GM23338 (cell line): ENCODE measurements at regions not wholly inside any gene's neighbourhood (a gene's known extent, or its start where the extent isn't known, plus 50 kb on each side); places are given as distances from the start of the nearest gene placed in this dataset.

ENCODE experiments used
- ATAC-seq: fragments of 200-7000 bp; cut with Tn5 transposase; 3 replicates; pipeline ENCODE4 v1.9.1; 2020
- DNase-seq: peaks from one replicate; pipeline ENCODE4 v3.0.0-alpha.2; 2015; ENCODE audit warnings: low spot score
- H2AFZ ChIP-seq: fragments of 200-600 bp; sonication (generic); 2 replicates; pipeline ENCODE4 v1.8.0; 2016; ENCODE audit warnings: antibody characterized with exemption, mild to moderate bottlenecking, moderate library complexity
- H3F3A ChIP-seq: fragments of 200-600 bp; sonication (generic); replicated peaks from 2 replicates; pipeline ENCODE4 v1.8.0; 2017; ENCODE audit warnings: antibody characterized with exemption, mixed run types, low read depth
- H3K27ac ChIP-seq: fragments of 200-600 bp; sonication (generic); 2 replicates; pipeline ENCODE4 v1.6.1; 2016; ENCODE audit warnings: low read depth
- H3K27me3 ChIP-seq: fragments of 200-600 bp; sonication (generic); 2 replicates; pipeline ENCODE4 v1.8.0; 2016; ENCODE audit warnings: mild to moderate bottlenecking, mixed run types, moderate library complexity; ENCODE audit not compliant: insufficient read depth
- H3K36me3 ChIP-seq: fragments of 200-600 bp; sonication (generic); 2 replicates; pipeline ENCODE4 v1.8.0; 2016; ENCODE audit warnings: mild to moderate bottlenecking; ENCODE audit not compliant: insufficient read depth
- H3K4me1 ChIP-seq: fragments of 200-600 bp; sonication (generic); 2 replicates; pipeline ENCODE4 v1.8.0; 2016; ENCODE audit warnings: mild to moderate bottlenecking, moderate library complexity; ENCODE audit not compliant: insufficient read depth
- H3K4me2 ChIP-seq: fragments of 200-600 bp; sonication (generic); 2 replicates; pipeline ENCODE4 v1.7.1; 2017; ENCODE audit warnings: mixed run types
- H3K4me3 ChIP-seq: fragments of 200-600 bp; sonication (generic); 2 replicates; pipeline ENCODE4 v1.6.1; 2016; ENCODE audit warnings: mixed run types
- H3K79me2 ChIP-seq: fragments of 200-600 bp; sonication (generic); replicated peaks from 2 replicates; pipeline ENCODE4 v1.8.0; 2017; ENCODE audit warnings: mild to moderate bottlenecking; ENCODE audit not compliant: insufficient read depth
- H3K9me2 ChIP-seq: fragments of 200-600 bp; sonication (generic); 2 replicates; pipeline ENCODE4 v1.8.0; 2017; ENCODE audit not compliant: insufficient read depth
- H4K20me1 ChIP-seq: fragments of 200-600 bp; sonication (generic); replicated peaks from 2 replicates; pipeline ENCODE4 v1.8.0; 2017; ENCODE audit warnings: mild to moderate bottlenecking; ENCODE audit not compliant: insufficient read depth
- H3K27ac Mint-ChIP-seq: 2 replicates; pipeline ENCODE4 v1.8.0; 2020; ENCODE audit warnings: inconsistent platforms, mild to moderate bottlenecking, moderate library complexity, mixed read lengths
- H3K27me3 Mint-ChIP-seq: 3 replicates; pipeline ENCODE4 v1.8.0; 2022; ENCODE audit warnings: low read depth, mild to moderate bottlenecking, moderate library complexity, mixed read lengths, inconsistent platforms; ENCODE audit not compliant: insufficient read depth, poor library complexity
- H3K36me3 Mint-ChIP-seq: 3 replicates; pipeline ENCODE4 v1.8.0; 2021; ENCODE audit warnings: low read depth, mild to moderate bottlenecking, inconsistent platforms, moderate library complexity, mixed read lengths
- H3K4me1 Mint-ChIP-seq: 3 replicates; pipeline ENCODE4 v1.8.0; 2020; ENCODE audit warnings: mild to moderate bottlenecking, inconsistent platforms, mixed read lengths
- H3K4me3 Mint-ChIP-seq: 3 replicates; pipeline ENCODE4 v1.8.0; 2021; ENCODE audit warnings: moderate library complexity, mild to moderate bottlenecking, inconsistent platforms, mixed read lengths
- H3K9me3 Mint-ChIP-seq: 3 replicates; pipeline ENCODE4 v1.8.0; 2020; ENCODE audit warnings: moderate library complexity, mild to moderate bottlenecking, inconsistent platforms, mixed read lengths
- CREB1 ChIP-seq: fragments of 250-450 bp; sonication (Bioruptor Pico); IDR thresholded peaks from 2 replicates; pipeline ENCODE4 v1.5.0; 2020; ENCODE audit warnings: low read depth, mild to moderate bottlenecking, moderate library complexity
- ETS1 ChIP-seq: IDR thresholded peaks from 2 replicates; pipeline ENCODE4 v1.6.1; 2016; ENCODE audit warnings: antibody characterized with exemption
- EZH2 ChIP-seq: fragments of 200-600 bp; sonication (generic); IDR thresholded peaks from one replicate; pipeline ENCODE4 v1.8.0; 2017; ENCODE audit warnings: antibody characterized with exemption, mild to moderate bottlenecking, low read depth; ENCODE audit not compliant: unreplicated experiment
- JUNB ChIP-seq: IDR thresholded peaks from one replicate; pipeline ENCODE4 v1.6.1; 2016; ENCODE audit warnings: antibody characterized with exemption; ENCODE audit not compliant: unreplicated experiment
- NANOG ChIP-seq: IDR thresholded peaks from 2 replicates; pipeline ENCODE4 v1.6.1; 2016; ENCODE audit warnings: antibody characterized with exemption, borderline replicate concordance
- REST ChIP-seq: IDR thresholded peaks from one replicate; pipeline ENCODE4 v1.6.1; 2018; ENCODE audit warnings: antibody characterized with exemption; ENCODE audit not compliant: unreplicated experiment
- STAT1 ChIP-seq: IDR thresholded peaks from one replicate; pipeline ENCODE4 v1.6.1; 2016; ENCODE audit warnings: antibody characterized with exemption; ENCODE audit not compliant: unreplicated experiment
- ZNF114 ChIP-seq: fragments of 250-450 bp; sonication (Bioruptor Pico); IDR thresholded peaks from 2 replicates; pipeline ENCODE4 v1.5.0; 2020; ENCODE audit warnings: mild to moderate bottlenecking, moderate library complexity
- ZNF462 ChIP-seq: fragments of 250-450 bp; sonication (Bioruptor Pico); IDR thresholded peaks from 2 replicates; pipeline ENCODE4 v1.5.0; 2020; ENCODE audit warnings: mild to moderate bottlenecking, moderate library complexity

- ATAC-seq, result no peak
- DNase-seq, result no peak
- H4K20me1 ChIP-seq, result no peaks in the 10 kb centered on the region
Measured at GRCh38 chr12:91383099-91383498, 200.5 kb upstream of the DCN start.

More at GRCh38 chr12:91383099-91383498, 200.5 kb upstream of the DCN start:
- H3K9me3 Mint-ChIP-seq, result no peaks in the 10 kb centered on the region
- H3K4me3 ChIP-seq, result no peak overlapping the region
- no peak overlapping the region for H2AFZ ChIP-seq
- no peak overlapping the region for H3K27ac Mint-ChIP-seq
- H3K4me2 ChIP-seq, result no peak overlapping the region
- no peaks in the 10 kb centered on the region for H3K36me3 ChIP-seq
- no peak overlapping the region for H3K4me3 Mint-ChIP-seq
- no peaks in the 10 kb centered on the region for H3K9me2 ChIP-seq
- no peaks in the 10 kb centered on the region for H3K27me3 ChIP-seq
- H3F3A ChIP-seq, result no peaks in the 10 kb centered on the region
- no peak for TF ChIP-seq ZNF114 (CRISPR knock-in tag)
- no peak for TF ChIP-seq REST
- TF ChIP-seq EZH2, result no peak
- no peak for TF ChIP-seq CREB1 (CRISPR knock-in tag)
- no peak for TF ChIP-seq STAT1
- no peak for TF ChIP-seq NANOG
- TF ChIP-seq ZNF462 (CRISPR knock-in tag), result no peak
- no peak for TF ChIP-seq JUNB
- TF ChIP-seq ETS1, result no peak
- peaks cover 28% of the 10 kb centered on the region for H3K4me1 Mint-ChIP-seq
- no peaks in the 10 kb centered on the region for H3K36me3 Mint-ChIP-seq
- no peak overlapping the region for H3K27ac ChIP-seq
- H3K27me3 Mint-ChIP-seq, result no peaks in the 10 kb centered on the region
- no peaks in the 10 kb centered on the region for H3K79me2 ChIP-seq
- H3K4me1 ChIP-seq, result peaks cover 16% of the 10 kb centered on the region
